NCI-H2171 treated with DMSO at 0.1 percent for 48 hours (cell line): ENCODE measurements at regions not wholly inside any gene's neighbourhood (a gene's known extent, or its start where the extent isn't known, plus 50 kb on each side); places are given as distances from the start of the nearest gene placed in this dataset.
A peak's percentile ranks its signal among the peaks of the same experiment; 100 is the strongest.

Experiments
- DNase-seq: peaks from one replicate; lab custom pipeline; 2025; lab: John Stamatoyannopoulos, UW

GRCh38 chr17:74017466-74017865, 186.0 kb upstream of the RPL38 start:
- DNase-seq: no peak

- no peak for DNase-seq
Observed at GRCh38 chr17:74018115-74018514, 185.4 kb upstream of the RPL38 start.

- no peak for DNase-seq
Observed at GRCh38 chr17:74019271-74019670, 184.2 kb upstream of the RPL38 start.

- no peak for DNase-seq
Observed at GRCh38 chr17:74019860-74020259, 183.6 kb upstream of the RPL38 start.

- DNase-seq: no peak
Observed at GRCh38 chr17:74020522-74020921, 183.0 kb upstream of the RPL38 start.

GRCh38 chr17:74024871-74025531, 178.5 kb upstream of the RPL38 start:
- DNase-seq: no peak

- DNase-seq: no peak
Observed at GRCh38 chr17:74027444-74027843, 176.0 kb upstream of the RPL38 start.

- DNase-seq: peak; percentile 70
Observed at GRCh38 chr17:74028354-74029116, 174.9 kb upstream of the RPL38 start.

GRCh38 chr17:74031316-74032090, 172.0 kb upstream of the RPL38 start:
- no peak for DNase-seq

- no peak for DNase-seq
Observed at GRCh38 chr17:74032222-74032621, 171.3 kb upstream of the RPL38 start.

GRCh38 chr17:74037320-74037719, 166.2 kb upstream of the RPL38 start:
- peak; percentile 72 for DNase-seq

GRCh38 chr17:74040291-74040690, 163.2 kb upstream of the RPL38 start:
- no peak for DNase-seq

- no peak for DNase-seq
Observed at GRCh38 chr17:74040729-74041128, 162.7 kb upstream of the RPL38 start.

GRCh38 chr17:74041869-74042640, 161.4 kb upstream of the RPL38 start:
- no peak for DNase-seq

- no peak for DNase-seq
Observed at GRCh38 chr17:74042744-74043486, 160.6 kb upstream of the RPL38 start.

GRCh38 chr17:74043976-74044375, 159.5 kb upstream of the RPL38 start:
- DNase-seq: no peak

GRCh38 chr17:74045608-74046280, 157.7 kb upstream of the RPL38 start:
- DNase-seq: no peak

- no peak for DNase-seq
Observed at GRCh38 chr17:74049167-74049966, 154.1 kb upstream of the RPL38 start.

GRCh38 chr17:74049967-74050458, 153.5 kb upstream of the RPL38 start:
- no peak for DNase-seq

- DNase-seq: no peak
Observed at GRCh38 chr17:74051348-74051747, 152.1 kb upstream of the RPL38 start.
